ENCODE measurements at regions not wholly inside any gene's neighbourhood (a gene's known extent, or its start where the extent isn't known, plus 50 kb on each side); places are given as distances from the start of the nearest gene placed in this dataset.

DNA sequence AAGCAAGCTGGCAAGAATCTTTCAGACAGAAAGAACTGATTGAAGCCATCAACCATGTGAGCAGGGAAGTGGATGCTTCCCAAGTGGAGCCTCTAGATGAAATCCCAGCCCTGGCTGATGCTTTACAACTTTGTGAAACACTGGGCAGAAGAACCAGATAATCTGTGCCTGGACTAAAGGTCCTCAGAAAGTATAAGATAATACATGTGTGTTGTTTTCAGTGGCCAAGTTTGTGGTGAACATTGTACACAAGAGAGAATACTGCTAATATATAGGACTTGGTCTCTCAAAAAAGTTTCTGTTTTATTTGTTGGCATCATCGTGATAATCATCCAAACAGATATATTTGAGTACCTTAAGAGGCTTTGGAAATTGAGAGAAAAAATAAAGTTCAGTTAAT, 1367.8 kb upstream of the IGFBP7 start:
- TF ChIP-seq, protein P1, sequence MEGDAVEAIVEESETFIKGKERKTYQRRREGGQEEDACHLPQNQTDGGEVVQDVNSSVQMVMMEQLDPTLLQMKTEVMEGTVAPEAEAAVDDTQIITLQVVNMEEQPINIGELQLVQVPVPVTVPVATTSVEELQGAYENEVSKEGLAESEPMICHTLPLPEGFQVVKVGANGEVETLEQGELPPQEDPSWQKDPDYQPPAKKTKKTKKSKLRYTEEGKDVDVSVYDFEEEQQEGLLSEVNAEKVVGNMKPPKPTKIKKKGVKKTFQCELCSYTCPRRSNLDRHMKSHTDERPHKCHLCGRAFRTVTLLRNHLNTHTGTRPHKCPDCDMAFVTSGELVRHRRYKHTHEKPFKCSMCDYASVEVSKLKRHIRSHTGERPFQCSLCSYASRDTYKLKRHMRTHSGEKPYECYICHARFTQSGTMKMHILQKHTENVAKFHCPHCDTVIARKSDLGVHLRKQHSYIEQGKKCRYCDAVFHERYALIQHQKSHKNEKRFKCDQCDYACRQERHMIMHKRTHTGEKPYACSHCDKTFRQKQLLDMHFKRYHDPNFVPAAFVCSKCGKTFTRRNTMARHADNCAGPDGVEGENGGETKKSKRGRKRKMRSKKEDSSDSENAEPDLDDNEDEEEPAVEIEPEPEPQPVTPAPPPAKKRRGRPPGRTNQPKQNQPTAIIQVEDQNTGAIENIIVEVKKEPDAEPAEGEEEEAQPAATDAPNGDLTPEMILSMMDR (conservative IDR thresholded peaks at IDR 0.05; ENCODE audit: low read depth, low read length) = no peak
- no peak for TF ChIP-seq EZH2 (IDR thresholded peaks at IDR 0.05; ENCODE audit: low read length, unreplicated experiment)
- no peak for TF ChIP-seq EZH2phosphoT487 (IDR thresholded peaks at IDR 0.05; ENCODE audit: borderline replicate concordance, low read length)

All from PC-3 (cell line).